CD4-positive, alpha-beta T cell treated with Interferon alpha-2 for 1 hour (primary cell): ENCODE measurements at regions not wholly inside any gene's neighbourhood (a gene's known extent, or its start where the extent isn't known, plus 50 kb on each side); places are given as distances from the start of the nearest gene placed in this dataset.
"Not testable (repeated sequence)": the region's sequence is repeated elsewhere in the genome, so short reads cannot be mapped to it uniquely, and the experiment has no call there.

Experiments
- DNase-seq, 2 donors: peaks; one replicate each; pipeline ENCODE4 v3.0.0-alpha.2; 2020 to 2022

DNA sequence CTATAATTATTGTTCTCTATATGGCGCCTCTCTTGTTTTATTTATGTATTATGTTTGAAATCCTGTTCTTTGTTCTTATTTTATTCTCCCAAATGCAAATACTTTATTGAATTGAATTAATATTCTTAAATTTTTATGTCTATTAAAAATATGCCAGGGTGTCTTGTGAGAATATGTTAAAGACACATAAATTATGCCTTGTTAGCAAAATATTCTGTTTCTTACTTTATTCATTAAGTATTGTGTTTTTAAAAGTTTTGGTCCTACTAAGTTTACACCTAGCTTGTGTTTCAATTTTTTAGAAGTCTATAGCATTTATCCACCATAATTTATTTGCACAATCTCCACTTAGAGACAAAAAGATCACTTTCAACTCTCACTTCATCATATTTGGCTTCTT lies 741.5 kb upstream of the SLC39A10 start:
- no peak for DNase-seq

DNA sequence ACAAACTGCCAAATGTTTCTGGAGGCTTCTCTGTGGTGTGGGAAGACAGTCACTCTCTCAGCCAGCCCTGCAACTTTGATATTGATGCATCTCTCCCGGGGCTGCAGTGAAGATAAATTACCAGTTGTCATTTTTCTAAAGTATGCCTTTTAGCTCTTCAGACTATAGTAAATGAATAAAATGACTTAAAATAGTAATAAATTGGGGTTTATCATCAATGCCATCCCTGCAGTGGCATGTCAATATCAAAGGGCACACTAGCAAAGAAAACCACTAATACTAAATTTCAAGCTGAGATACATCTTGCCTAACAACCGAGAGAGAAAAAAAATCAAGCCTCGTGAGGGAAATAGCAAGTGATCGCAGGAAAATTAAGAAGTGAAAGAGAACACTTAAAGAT lies 749.5 kb upstream of the SLC39A10 start:
- DNase-seq = no peak

GRCh38 chr2:194896871-194897270 lies 760.2 kb upstream of the SLC39A10 start:
- DNase-seq = no peak

DNA sequence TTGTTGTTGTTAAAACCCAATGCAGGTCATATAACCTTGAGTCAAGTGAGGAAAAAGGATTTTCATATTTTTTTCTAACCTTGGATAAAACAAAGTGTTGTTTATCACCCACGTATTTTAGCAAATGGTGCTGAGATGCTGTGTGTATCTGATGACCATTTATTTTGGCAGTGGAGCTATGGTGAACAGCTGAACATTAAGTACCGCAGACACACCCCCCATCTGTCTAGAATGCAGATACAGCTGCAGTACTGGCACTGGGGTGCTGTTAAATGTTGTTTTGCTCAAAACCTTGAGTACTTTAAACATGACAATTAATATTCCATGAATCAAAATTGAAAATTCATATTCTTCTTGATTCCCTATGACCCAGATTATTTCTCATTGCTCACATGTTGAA lies 773.3 kb upstream of the SLC39A10 start:
- DNase-seq = no peak

GRCh38 chr2:194870974-194871535 lies 786.0 kb upstream of the SLC39A10 start:
- no peak for DNase-seq

GRCh38 chr2:194867328-194867727 lies 789.7 kb upstream of the SLC39A10 start:
- DNase-seq = no peak

DNA sequence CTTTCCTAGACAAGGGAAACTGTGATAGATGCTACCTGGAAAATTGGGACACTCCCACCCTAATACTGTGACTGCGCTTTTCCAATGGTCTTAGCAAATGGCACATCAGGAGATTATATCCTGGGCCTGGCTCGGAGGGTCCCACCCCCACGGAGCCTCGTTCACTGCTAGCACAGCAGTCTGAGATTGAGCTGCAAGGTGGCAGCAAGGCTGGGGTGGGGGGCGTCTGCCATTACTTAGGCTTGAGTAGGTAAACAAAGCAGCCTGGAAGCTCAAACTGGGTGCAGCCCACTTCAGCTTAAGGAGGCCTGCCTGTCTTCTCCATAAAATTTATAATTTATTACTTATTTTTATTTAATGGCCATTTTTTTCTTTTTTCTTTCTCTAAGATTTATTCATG lies 802.1 kb upstream of the SLC39A10 start:
- no peak for DNase-seq

DNA sequence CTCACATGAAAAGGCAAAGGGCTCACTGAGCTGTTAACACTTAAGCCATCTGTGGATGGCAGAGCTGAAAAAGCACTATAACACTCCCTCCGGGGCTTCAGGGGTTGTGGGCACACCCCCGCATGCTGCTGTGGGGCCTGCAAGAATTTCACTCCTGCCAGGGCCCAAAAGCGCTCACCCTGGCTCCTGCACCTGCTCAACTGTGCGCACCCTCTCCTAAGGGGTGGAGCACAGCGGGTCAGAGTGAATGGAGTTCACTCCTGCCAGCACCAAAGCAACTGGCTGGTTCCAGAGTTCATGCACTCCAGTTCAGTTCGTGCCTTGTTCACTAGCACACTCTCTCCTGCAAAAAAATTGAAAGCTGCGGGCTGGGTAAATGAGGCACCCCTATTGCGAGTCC lies 814.2 kb upstream of the SLC39A10 start:
- DNase-seq = no peak

DNA sequence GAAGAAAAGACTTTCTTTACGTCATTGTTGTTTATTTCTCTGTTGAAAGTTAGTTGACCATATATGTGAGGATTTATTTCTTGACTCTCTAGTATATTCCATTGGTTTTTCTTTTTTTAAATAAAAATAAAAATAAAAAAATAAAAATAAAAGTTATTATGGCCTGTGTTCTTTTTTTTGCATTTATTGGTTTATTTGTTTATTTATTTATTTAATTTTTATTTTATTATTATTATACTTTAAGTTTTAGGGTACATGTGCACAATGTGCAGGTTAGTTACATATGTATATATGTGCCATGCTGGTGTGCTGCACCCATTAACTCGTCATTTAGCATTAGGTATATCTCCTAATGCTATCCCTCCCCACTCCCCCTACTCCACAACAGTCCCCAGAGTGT lies 822.7 kb upstream of the SLC39A10 start:
- DNase-seq = not testable (repeated sequence)

DNA sequence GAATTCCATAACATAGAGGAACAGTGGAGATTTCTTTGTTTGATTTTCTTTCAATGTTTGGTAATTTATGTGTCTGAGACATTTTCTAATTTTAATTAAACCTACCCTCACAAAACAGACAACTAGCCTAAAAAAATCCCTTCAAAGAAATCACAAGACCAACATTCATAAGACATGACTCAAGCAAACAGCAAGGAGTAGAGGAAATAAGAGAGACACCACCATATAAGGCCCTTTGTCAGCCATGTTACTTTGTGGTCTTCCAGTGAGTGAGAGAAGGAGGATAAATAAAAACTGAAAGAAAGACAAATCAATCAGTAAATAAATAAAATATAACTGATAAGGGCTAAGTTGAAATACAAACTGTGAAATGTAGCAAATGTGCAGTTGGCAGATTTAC lies 830.8 kb upstream of the SLC39A10 start:
- DNase-seq = no peak

DNA sequence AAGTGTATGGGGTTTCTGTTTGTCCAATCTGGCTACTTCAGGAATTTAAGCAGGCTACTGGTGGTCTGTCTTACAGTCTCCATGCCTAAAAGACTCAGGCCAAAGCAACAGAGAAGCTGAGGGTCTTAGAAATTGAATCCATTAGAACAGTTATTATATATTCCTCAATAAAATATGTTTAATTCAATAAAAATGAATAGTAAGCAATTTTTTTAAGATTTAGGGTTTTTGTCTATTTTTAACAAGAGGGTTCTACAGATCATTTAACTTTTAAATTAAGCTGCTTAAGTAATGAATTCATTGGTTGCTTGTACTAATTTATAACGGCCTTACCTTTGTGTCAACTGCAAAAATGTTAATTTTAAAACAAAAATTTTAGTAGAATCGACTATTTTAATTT lies 832.6 kb upstream of the SLC39A10 start:
- no peak for DNase-seq

DNA sequence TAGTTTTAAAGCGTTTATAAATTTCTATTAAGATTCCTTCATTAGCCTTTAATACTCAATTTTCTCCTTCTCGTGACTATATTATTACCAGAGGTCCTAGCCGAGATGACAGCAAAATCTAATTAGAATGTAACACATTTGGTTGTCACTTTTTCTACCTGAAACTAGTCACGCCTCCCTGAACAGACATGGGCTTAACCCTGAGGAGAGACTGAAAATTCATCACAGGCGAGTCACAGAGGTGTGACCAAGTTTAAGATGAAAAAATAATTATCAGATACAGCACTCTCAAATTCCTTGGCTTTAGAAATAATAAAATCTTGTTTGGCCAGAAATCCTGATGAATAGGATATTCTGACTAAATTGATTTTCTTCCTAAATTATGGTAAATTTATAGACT lies 834.4 kb upstream of the SLC39A10 start:
- no peak for DNase-seq

DNA sequence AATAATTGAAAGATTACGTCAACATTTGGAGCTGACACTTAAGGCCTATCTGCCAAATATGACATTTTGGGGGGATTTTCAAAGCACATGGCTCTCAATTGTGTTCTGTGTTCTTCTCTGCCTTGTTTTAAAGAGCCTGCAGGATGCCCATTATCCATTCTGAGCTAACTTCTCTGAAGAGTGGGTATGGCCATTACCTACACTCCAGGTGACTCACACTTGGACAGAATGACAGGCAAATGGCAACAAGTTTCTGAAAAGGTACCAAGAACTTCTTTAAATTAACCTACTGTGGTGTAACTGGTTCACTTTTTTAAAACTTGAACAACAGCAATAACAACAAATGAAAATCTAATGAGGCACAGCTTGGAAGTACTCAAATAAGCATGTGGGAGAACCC lies 834.9 kb upstream of the SLC39A10 start:
- DNase-seq = no peak

DNA sequence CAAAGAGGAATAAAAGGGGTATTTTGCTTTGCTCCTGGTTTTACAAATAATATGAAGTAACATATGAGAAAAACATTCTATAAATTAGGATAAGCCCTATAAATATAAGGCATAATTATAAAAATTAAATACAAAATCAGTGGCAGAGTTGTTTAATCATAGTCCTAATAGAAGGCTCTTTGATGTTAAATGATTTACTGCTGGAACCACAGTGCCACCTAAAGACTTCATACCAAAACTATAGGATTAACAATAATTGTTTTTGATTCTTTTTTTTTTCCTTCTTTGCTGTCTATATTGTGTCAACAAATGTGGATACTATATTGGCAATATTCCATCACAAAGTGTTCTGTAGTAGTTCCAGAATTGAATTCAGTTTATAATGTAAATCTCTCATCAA lies 837.7 kb upstream of the SLC39A10 start:
- no peak for DNase-seq

GRCh38 chr2:194815475-194815874 lies 841.6 kb upstream of the SLC39A10 start:
- no peak for DNase-seq

DNA sequence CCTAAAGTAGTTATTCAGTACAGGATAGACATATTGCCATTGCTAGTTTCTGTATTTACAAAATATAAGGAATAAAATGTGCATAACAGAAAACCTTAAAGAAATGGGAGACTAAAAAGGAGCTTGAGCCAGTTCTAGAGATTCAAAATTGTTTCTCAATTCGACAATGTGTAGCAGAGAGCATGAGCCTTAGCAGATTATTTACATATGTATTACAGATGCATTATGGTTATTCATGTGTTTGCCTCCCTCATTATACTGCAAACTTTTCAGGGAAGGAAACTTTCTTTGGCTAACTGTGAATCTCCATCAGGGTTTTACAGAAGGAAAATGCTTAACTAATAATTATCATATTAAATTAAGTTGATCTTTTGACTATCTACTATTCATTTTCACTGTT lies 854.4 kb upstream of the SLC39A10 start:
- no peak for DNase-seq

GRCh38 chr2:194787071-194787470 lies 870.0 kb upstream of the SLC39A10 start:
- not testable (repeated sequence) for DNase-seq

- DNase-seq = not testable (repeated sequence)
Measured at GRCh38 chr2:194771394-194771793, 885.6 kb upstream of the SLC39A10 start.

GRCh38 chr2:194769030-194769429 lies 888.0 kb upstream of the SLC39A10 start:
- DNase-seq = no peak

DNA sequence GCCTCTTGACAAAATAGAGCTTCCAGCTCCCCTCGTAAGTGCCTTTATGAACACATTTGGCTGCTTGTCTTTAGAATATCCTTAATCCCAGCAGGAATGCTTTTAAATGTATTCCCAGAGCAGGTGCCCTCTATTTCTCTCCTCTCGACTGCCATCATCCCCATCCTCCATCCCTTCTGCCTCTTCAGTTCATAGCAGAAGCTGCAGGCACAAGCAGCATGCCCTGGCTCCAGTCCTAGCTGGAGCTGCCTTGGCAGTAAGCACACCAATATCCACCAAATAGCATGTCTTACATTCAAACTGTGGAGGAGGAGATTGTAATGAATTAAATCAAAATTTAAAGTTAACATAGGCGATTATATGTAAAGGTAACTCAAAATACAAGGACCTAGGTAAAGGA lies 891.3 kb upstream of the SLC39A10 start:
- no peak for DNase-seq

GRCh38 chr2:194750926-194751325 lies 906.1 kb upstream of the SLC39A10 start:
- DNase-seq = no peak

DNA sequence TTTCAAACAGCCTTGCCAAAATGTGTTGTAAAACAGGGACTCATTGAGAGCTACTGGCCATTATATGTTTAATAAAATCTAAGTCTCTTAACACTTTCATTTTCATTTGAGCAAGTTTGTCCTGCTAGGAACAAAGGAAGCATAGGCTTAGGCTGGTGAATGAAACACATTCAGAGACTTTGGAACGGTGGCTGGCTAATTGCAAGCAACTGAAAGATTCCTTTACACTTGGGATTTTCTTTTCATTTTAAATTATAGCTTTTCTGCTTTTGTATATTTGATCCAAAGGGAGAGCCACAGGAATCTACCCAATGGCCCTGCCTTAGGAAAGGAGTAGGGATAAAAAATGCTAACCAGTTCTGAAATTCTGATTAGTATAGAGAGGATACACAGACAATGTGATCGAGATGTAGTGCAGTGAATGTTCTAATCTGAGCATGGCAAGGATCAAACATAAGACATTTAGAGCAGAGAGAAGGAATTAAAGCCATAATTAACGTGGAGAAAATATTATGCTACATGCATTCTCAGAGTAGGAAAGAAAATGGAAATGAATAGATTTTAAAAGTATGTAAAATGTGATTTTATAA lies 911.4 kb upstream of the SLC39A10 start:
- DNase-seq = no peak

GRCh38 chr2:194742706-194743105 lies 914.3 kb upstream of the SLC39A10 start:
- DNase-seq = no peak

GRCh38 chr2:194739217-194739616 lies 917.8 kb upstream of the SLC39A10 start:
- no peak for DNase-seq

DNA sequence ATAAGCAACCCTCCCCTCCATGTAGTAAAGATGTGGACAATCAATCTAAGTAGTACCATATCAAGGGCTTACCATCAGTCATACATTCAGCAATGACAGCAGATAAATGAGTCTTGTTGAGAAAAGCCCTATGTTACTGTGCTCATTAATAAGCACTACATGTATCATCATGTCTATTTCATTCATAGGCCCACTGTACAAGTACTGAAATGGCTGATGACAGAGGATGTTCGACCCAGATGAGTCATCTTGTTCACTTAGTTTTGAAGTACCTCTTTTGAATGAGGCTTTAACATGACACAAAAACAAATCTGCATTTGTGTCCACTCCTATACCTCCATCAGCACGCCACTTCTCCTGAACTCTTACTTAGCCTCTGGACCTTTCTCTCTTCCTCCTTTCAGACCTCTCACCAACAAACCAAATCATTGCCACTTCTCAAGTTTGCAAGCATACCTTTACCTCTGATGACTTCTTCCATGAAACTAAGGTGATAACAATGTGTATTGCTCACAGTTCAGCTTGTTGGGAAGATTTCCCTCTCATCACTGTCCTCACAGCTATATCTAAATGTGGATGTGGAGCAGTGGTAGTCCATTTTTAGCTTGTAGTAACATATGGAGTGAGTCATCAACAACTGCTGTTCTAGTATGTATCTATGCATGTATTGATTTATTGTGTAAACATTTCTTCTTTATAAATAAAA lies 921.0 kb upstream of the SLC39A10 start:
- no peak for DNase-seq
